Suppressor macrophage (primary cell): ENCODE measurements at regions not wholly inside any gene's neighbourhood (a gene's known extent, or its start where the extent isn't known, plus 50 kb on each side); places are given as distances from the start of the nearest gene placed in this dataset.

ENCODE experiments used
- DNase-seq, 4 experiments: peaks; one replicate each; pipeline ENCODE4 v3.0.0-alpha.2; 2020 to 2022

GRCh38 chr6:168132531-168133167 is 53.6 kb upstream of the FRMD1 start:
- DNase-seq = peak in 2 of 4 experiments; percentile 7 to 9

DNA sequence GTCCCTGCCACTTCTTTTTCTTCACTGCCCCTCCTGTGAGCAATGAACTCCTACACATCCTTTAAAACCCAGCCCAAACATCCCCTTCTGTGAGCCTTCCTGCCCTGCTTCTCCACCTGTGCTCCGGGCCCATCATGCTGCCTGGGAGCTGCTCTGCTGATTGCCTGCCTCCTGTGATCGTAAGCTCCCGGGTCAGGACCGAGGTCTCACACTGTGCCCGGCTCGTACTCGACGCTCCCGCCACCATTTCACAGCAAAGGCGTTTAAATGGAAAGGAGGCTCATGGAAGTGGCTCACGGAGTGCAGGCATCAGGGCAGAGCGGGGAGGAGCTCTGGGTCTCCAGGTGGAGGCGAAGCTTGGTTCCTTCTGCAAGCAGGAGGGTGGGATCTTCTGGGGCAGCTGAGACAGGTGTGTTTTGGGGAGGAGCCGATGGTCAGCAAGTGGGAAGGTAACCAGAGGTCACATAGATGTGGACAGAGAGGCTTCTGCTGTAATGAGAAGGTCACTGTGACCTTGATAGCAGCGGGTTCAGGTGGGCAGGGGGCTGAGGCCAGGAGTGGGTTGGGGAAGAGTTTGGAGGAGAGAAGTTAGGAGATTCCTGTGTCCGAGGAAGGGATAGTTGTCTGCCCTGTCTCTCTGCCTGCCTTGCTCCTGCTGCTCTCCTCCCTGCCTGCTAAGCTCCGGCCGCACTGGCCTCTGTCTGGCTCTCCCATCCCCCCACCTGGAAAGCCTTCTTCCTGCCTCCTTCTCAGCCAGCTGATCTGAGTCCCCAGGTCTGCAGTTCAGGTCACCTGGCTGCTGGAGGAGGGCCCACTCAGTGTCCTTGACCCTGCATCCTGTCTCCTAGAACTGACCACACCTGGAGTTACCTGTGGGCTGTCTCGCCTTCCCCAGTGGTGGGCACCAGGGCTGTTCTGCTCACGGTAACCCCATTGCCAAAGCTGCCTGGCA is 52.7 kb upstream of the FRMD1 start:
- no peak for DNase-seq

- no peak for DNase-seq
Observed at GRCh38 chr6:168130697-168131371, 51.8 kb upstream of the FRMD1 start.

DNA sequence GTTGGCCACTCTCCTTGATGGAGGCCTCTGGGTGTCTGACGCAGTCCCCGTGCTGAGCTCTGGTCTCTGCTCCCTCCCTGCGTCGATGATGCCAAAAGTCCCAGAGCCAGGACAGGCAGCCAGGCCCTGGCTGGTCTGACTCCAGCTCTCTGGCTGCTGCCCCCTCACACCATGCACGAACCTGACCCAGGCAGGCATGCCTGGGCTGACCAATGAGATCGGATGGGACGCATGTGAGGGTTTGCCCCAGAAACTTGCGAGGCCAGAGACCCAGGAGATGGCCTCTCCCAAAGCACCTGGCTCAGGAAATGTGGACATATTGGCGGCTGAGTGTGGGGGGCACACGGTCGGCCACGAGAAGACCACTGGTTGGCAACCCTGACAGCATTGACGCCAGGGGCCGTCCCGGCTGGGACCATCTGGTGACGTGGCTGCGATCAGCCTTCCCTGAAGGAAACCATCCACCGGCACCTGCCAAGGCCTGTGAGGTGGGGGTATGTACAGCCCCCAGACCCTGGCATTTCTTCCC is 51.2 kb upstream of the FRMD1 start:
- DNase-seq = no peak

DNA sequence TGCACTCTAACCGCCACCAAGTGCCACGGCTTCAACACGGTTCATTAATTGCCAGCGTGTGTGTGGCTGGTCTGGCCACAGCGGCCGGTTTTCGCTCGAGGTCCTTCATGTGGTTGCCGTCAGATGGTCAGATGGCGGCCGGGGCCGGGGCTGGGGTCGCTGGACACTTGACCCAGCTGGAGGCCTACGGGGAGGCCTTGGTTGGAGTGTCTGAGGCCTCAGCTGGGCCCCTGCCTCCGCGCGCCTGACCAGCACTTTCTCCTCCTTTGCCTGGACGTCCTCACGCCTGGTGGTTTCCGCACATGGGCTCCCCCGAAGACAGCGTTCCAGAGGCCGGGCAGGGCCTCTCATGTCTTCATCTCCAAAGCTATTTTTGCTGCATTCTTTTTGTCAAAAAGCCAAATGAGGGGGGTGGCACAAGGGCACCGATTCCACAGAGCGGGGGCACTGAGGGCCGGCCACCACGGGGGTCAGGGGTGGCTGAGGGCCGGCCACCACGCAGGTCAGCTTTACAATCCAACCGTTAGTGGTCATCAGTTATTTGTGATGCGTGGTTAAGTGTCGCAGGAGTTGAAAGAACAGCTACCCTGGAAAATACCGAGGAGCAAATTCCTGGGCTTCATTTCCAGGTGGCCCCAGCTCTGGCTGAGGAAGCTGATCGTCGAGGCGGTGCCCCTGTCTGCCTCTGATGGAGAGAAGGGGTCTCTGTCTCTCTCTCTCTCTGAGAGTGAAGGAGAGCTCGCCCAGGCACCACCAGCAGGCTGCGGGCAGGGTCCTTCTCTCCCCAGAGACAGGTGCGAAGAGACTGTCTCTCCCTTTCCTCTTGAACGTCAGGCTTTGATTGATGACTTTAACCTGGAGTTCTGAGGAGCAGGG is 50.5 kb upstream of the FRMD1 start:
- no peak for DNase-seq

GRCh38 chr6:168128631-168129291 is 49.7 kb upstream of the FRMD1 start:
- DNase-seq = no peak
